ENCODE measurements at regions not wholly inside any gene's neighbourhood (a gene's known extent, or its start where the extent isn't known, plus 50 kb on each side); places are given as distances from the start of the nearest gene placed in this dataset.

- no peaks in the 10 kb centered on the region for H3K27me3 ChIP-seq (ENCODE audit: control insufficient read depth, extremely low read depth, insufficient read depth, low read length)
- no peak overlapping the region for H2AFZ ChIP-seq (ENCODE audit: control insufficient read depth, low read length)
- H3K4me2 ChIP-seq (ENCODE audit: control insufficient read depth, extremely low read depth, insufficient read depth, low read depth, low read length): no peak overlapping the region
- no peaks in the 10 kb centered on the region for H4K20me1 ChIP-seq (ENCODE audit: control insufficient read depth, extremely low read depth, insufficient read depth, low read length)
- H3K4me3 ChIP-seq (ENCODE audit: control insufficient read depth in 2 of 3, extremely low read depth in 1 of 3, insufficient read depth in 2 of 3, low read depth in 1 of 3, low read length in 3 of 3): no peak overlapping the region
- dilution Hi-C loops (cut with MboI; ENCODE audit: extremely low pct_ligation_motif_present, low sequenced_read_pairs): no loop called here
- no peaks in the 10 kb centered on the region for H3K9me1 ChIP-seq (ENCODE audit: control insufficient read depth, extremely low read depth, insufficient read depth, low read length)
- TF ChIP-seq CTCF (optimal IDR thresholded peaks at IDR 0.05 in 1 of 3, IDR thresholded peaks at IDR 0.05 in 1 of 3, conservative IDR thresholded peaks at IDR 0.05 in 1 of 3; ENCODE audit: extremely low read depth in 1 of 3, insufficient read depth in 2 of 3, low read length in 3 of 3) (no peak), EZH2 (IDR thresholded peaks at IDR 0.05; ENCODE audit: low read length) (no peak)
- H3K9me3 ChIP-seq (ENCODE audit: control insufficient read depth, low read depth, low read length): no peaks in the 10 kb centered on the region
- no peaks in the 10 kb centered on the region for H3K4me1 ChIP-seq (ENCODE audit: control insufficient read depth, extremely low read depth, insufficient read depth, low read length)
- H3K79me2 ChIP-seq (ENCODE audit: control insufficient read depth, insufficient read depth, low read length): no peaks in the 10 kb centered on the region
- DNase-seq (ENCODE audit: low read depth, low spot score) (no peak), FAIRE-seq (no peak)
- H3K36me3 ChIP-seq (ENCODE audit: control insufficient read depth in 2 of 2, extremely low read depth in 1 of 2, insufficient read depth in 2 of 2, low read length in 2 of 2): no peaks in the 10 kb centered on the region
- H3K27ac ChIP-seq (ENCODE audit: control insufficient read depth, insufficient read depth, low read length): no peak overlapping the region
- H3K9ac ChIP-seq (ENCODE audit: control insufficient read depth, extremely low read depth, insufficient read depth, low read length): no peak overlapping the region
These were observed 126.8 kb upstream of the HS6ST1 start for GRCh38 chr2:128445523-128445900.

- no peak for DNase-seq (ENCODE audit: low read depth, low spot score)
- no peaks in the 10 kb centered on the region for H3K79me2 ChIP-seq (ENCODE audit: control insufficient read depth, insufficient read depth, low read length)
- no peaks in the 10 kb centered on the region for H4K20me1 ChIP-seq (ENCODE audit: control insufficient read depth, extremely low read depth, insufficient read depth, low read length)
- H3K27me3 ChIP-seq (ENCODE audit: control insufficient read depth, extremely low read depth, insufficient read depth, low read length): no peaks in the 10 kb centered on the region
- H3K9ac ChIP-seq (ENCODE audit: control insufficient read depth, extremely low read depth, insufficient read depth, low read length): no peak overlapping the region
- dilution Hi-C loops (cut with MboI; ENCODE audit: extremely low pct_ligation_motif_present, low sequenced_read_pairs): no loop called here
- H3K27ac ChIP-seq (ENCODE audit: control insufficient read depth, insufficient read depth, low read length): no peak overlapping the region
- no peak overlapping the region for H2AFZ ChIP-seq (ENCODE audit: control insufficient read depth, low read length)
- no peaks in the 10 kb centered on the region for H3K9me1 ChIP-seq (ENCODE audit: control insufficient read depth, extremely low read depth, insufficient read depth, low read length)
- H3K36me3 ChIP-seq (ENCODE audit: control insufficient read depth in 2 of 2, extremely low read depth in 1 of 2, insufficient read depth in 2 of 2, low read length in 2 of 2): no peaks in the 10 kb centered on the region
- no peaks in the 10 kb centered on the region for H3K9me3 ChIP-seq (ENCODE audit: control insufficient read depth, low read depth, low read length)
- FAIRE-seq: no peak
- no peaks in the 10 kb centered on the region for H3K4me1 ChIP-seq (ENCODE audit: control insufficient read depth, extremely low read depth, insufficient read depth, low read length)
- no peak overlapping the region for H3K4me2 ChIP-seq (ENCODE audit: control insufficient read depth, extremely low read depth, insufficient read depth, low read depth, low read length)
- H3K4me3 ChIP-seq (ENCODE audit: control insufficient read depth in 2 of 3, extremely low read depth in 1 of 3, insufficient read depth in 2 of 3, low read depth in 1 of 3, low read length in 3 of 3): no peak overlapping the region
- TF ChIP-seq EZH2 (IDR thresholded peaks at IDR 0.05; ENCODE audit: low read length): no peak
- no peak for TF ChIP-seq CTCF (optimal IDR thresholded peaks at IDR 0.05 in 1 of 3, IDR thresholded peaks at IDR 0.05 in 1 of 3, conservative IDR thresholded peaks at IDR 0.05 in 1 of 3; ENCODE audit: extremely low read depth in 1 of 3, insufficient read depth in 2 of 3, low read length in 3 of 3)
These were observed 127.6 kb upstream of the HS6ST1 start for GRCh38 chr2:128446049-128446873.
